GM19395 (cell line): ENCODE measurements at regions not wholly inside any gene's neighbourhood (a gene's known extent, or its start where the extent isn't known, plus 50 kb on each side); places are given as distances from the start of the nearest gene placed in this dataset.
"Not testable (repeated sequence)": the region's sequence is repeated elsewhere in the genome, so short reads cannot be mapped to it uniquely, and the experiment has no call there.

Experiments
- ATAC-seq: cut with Tn5 transposase; IDR thresholded peaks from one replicate; pipeline ENCODE4 v1.9.1; 2021; ENCODE audit warnings: mild to moderate bottlenecking, moderate library complexity; ENCODE audit not compliant: unreplicated experiment

DNA sequence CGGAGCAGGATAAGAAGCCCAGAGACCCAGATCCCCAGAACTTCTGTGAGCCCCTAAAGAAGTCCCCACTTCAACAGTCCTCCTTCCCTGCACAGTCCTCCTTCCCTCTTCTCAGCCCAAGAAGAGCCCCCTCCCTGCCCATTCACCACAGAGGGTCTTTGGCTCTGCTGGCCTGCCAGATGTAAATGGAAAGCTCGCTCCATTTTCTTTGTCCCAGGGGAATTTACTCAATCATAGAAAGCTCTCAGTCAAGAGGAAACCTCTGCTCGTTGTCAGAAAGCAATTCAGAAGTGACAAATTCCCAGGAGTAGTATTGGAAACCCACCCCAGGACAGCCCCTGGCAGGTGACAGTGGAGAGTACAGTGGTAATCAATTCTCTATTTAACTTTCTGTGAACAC lies 105.5 kb upstream of the SMAD3 start:
- no peak for ATAC-seq

- ATAC-seq, result no peak
Observed at GRCh38 chr15:66960519-66960918, 104.9 kb upstream of the SMAD3 start.

DNA sequence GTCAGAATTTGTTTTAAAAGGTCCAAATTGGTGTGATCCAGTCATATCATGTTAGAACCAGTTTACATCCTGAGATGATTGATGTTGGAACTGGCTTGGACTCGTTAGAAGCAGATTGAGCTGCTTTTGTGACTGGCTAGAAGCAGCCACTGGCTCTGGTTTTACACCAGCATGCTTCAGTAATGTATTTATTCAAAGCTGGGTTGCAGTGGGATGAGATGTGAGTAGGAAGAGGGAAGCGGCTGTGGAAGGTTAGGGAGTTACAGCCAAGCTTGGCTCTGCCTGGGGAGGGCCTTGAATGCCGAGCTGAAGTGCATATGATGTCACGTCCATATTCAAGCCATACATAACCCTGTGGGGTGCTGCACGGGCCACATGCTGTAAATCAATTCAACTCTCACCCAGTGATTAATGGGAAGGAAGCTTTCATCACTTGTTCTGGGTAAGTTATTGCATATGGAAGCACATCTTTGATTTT lies 104.0 kb upstream of the SMAD3 start:
- no peak for ATAC-seq

GRCh38 chr15:66961901-66962300 lies 103.5 kb upstream of the SMAD3 start:
- no peak for ATAC-seq

DNA sequence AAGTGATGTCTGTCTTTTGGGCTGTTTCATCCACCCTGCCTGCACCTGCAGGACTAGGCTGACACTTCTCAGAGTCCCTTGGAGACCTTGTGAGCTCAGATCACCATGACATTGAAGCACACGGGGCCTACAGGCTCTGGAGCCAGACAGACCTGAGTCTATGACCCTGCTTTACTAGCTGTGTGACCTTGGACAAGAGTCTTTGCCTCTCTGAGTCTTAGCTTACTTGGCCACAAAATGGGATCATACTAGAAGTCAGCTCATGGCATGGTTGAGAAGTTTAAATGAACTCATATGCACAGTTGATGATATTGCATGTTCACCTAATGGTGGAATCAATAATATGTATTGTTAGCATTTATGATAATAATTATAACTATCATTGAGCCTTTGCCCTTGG lies 102.9 kb upstream of the SMAD3 start:
- no peak for ATAC-seq

DNA sequence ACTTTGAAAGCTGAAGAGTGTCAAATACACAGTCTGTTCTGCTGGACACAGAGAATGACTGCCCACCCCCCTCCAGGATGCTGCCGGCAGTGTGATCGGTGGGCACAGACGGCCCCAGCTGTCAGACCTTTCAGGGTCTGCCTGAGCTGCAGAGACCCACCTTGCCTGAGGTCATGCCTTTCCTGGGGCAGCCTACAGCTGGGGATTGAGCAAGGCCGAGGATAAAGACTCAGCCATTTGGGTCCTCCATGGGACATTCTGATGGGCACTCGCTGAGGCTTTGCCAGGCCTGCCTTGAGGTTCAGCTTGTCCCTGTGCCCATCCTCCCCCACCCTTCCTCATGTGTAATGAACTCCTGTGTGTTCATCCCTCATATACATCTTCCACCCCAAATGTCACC lies 102.3 kb upstream of the SMAD3 start:
- ATAC-seq, result no peak

DNA sequence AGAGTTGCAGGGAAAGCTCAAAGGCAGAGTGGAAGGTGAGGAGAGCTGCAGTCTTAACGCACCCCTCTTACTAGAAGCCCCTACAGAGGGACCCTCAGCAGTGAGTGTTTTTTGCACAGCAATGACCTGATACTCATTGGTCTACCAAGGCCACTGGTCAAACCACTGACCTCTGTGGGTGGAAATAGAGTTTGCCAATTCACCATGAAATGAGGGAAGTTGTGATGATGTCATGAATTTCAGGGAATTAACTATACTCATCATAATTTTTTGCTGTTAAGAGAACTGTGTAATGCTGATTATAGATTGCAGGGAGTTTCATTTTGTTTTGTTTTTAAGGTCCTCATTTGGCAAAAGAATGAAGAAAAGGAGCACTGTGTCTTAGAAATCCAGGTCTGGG lies 101.7 kb upstream of the SMAD3 start:
- no peak for ATAC-seq

GRCh38 chr15:66964111-66964738 lies 101.2 kb upstream of the SMAD3 start:
- ATAC-seq, result no peak

GRCh38 chr15:66964791-66965190 lies 100.6 kb upstream of the SMAD3 start:
- no peak for ATAC-seq

DNA sequence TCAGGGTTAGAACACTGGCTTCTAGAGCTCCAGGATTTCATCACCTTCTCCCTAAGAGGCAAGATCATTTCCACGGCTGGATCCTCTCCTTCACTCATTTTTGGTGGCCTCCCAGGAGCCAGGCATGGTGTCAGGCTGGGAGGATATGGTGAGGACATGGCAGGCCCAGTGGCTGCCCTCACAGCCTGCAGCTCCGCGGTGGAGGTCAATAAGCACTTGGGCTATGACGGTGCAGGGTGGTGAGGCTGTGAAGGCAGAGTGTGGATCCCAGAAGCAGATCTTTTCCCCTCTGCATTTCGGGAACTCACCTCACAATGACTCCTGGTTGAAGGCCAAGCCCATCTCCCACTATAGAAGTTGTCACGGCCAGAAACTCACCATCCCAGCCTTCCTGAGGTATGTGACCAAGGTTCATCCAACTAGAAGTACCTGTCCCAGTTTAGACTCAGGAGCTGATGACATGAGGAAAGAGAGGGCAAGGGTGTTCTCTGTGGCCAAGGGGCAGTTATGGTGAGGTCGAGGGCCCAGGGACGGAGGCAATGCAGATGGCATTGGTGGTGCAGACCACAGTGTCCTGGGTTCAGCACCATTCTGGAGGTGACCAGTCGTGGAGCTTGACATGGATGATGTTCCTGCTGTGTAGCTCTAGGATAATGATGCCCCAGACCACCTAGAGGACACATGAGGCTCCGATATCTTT lies 100.1 kb upstream of the SMAD3 start:
- no peak for ATAC-seq

DNA sequence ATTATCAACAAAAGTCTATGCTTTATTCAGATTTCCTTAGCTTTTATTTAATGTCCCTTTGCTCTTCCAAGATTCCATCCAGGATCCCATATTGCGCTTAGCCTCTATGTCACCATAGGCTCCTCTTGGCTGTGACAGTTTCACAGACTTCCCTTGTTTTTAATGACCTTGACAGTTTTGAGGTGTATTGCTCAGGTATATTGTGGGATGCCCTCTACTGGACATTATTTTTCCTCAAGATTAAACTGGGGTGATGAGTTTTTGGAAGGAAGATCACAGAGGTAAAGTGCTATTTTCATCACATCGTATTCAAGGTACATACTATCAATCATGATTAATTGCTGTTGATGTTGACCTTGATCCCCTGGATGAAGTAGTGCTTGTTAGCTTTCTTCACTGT lies 99.1 kb upstream of the SMAD3 start:
- ATAC-seq, result no peak

GRCh38 chr15:66968806-66969596 lies 96.4 kb upstream of the SMAD3 start:
- no peak for ATAC-seq

DNA sequence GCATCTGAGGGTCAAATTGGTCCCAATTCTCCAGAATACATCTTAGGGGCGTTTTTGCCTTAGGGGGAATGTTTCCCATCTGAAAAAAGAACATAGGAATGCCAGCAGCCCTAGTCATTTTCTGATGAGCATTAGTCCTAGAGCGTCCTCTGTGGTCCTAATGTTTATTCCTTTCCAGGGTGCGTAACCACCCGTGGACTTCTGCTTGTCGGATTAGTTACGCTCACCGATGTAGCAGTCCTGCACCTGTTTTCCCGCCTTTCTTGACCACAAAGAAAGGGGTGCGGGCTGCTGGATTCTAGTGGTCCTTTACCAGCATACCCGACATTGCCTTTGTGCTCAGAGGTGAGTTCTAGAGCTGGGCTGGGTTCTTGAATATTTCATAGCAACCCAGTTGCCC lies 91.3 kb upstream of the SMAD3 start:
- ATAC-seq, result not testable (repeated sequence)

DNA sequence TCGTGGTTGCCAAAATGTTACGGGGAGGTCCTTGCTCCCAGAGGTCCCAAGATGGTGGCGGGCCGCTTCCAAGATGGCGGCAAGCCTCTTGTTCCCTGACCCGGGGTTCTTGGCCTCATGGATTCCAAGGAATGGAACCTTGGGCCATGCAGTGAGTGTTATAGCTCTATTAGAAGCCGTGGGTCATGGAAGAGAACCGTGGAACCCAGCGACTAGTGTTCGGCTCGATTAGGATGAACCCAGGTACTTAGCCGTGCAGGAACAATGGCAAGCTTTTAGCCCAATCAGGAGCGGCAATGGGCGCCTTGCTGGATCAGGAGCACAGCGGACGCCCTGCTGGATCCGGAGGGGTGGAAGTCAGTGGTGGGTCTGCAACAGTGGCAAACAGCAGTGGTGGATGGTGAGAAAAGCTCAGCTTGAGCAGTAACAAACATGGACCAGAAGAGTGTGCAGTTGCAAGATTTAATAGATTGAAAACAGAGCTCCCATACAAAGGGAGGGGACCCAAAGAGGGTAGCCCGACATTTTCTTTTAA lies 89.2 kb upstream of the SMAD3 start:
- ATAC-seq, result not testable (repeated sequence)

DNA sequence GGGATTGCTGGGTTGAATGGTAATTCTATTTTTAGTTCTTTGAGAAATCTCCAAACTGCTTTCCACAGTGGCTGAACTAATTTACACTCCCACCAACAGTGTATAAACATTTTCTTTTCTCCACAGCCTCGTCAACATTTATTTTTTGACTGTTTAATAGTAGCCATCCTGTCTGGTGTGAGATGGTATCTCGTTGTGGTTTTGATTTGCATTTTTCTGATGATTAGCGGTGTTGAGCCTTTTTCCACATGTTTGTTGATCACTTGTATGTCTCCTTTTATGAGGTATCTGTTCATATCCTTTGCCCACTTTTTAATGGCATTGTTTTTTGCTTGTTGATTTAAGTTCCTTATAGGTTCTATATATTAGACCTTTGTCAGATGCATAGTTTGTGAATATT lies 85.1 kb upstream of the SMAD3 start:
- not testable (repeated sequence) for ATAC-seq

GRCh38 chr15:66981771-66982170 lies 83.6 kb upstream of the SMAD3 start:
- no peak for ATAC-seq

- no peak for ATAC-seq
Observed at GRCh38 chr15:66982250-66982649, 83.2 kb upstream of the SMAD3 start.

- ATAC-seq, result no peak
Observed at GRCh38 chr15:66982816-66983215, 82.6 kb upstream of the SMAD3 start.

DNA sequence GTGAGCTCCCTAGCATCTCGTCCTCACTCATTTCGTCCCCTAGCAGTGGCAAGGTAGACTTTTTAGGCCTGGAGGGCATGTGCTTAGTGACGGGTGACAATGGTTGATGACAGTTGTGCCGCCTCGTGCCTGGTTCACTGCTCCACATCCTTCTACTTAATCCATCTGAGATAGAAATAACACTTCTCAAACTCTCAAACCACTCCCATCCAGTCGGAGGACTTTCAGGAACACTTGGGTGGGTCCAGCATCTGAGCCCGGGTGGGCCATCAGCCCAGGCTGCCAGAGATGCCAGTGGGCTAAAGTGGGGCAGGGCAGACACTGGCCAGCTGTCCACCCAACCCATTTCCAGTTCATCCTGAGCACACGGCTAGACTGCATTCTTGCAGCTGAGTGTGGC lies 79.7 kb upstream of the SMAD3 start:
- ATAC-seq, result no peak

GRCh38 chr15:66986951-66987350 lies 78.5 kb upstream of the SMAD3 start:
- ATAC-seq, result no peak

- ATAC-seq, result no peak
Observed at GRCh38 chr15:66993090-66993489, 72.3 kb upstream of the SMAD3 start.
